ENCODE measurements at regions not wholly inside any gene's neighbourhood (a gene's known extent, or its start where the extent isn't known, plus 50 kb on each side); places are given as distances from the start of the nearest gene placed in this dataset.
"Not testable (repeated sequence)": the region's sequence is repeated elsewhere in the genome, so short reads cannot be mapped to it uniquely, and the experiment has no call there.

- in situ Hi-C loops (cut with HindIII; ENCODE audit: low pct_unique_long_range_greater_than_20kb, low sequenced_read_pairs) = no loop called here
- DNase-seq (ENCODE audit: low read depth, low spot score) = no peak
These were observed 80.3 kb downstream of the POU3F4 start for GRCh38 chrX:83588409-83588808.

GRCh38 chrX:83593634-83594294, 85.7 kb downstream of the POU3F4 start:
- DNase-seq (ENCODE audit: low read depth, low spot score) = no peak
- in situ Hi-C loops (cut with HindIII; ENCODE audit: low pct_unique_long_range_greater_than_20kb, low sequenced_read_pairs) = no loop called here

GRCh38 chrX:83630662-83631061, 122.6 kb downstream of the POU3F4 start:
- no peak for DNase-seq (ENCODE audit: low read depth, low spot score)
- in situ Hi-C loops (cut with HindIII; ENCODE audit: low pct_unique_long_range_greater_than_20kb, low sequenced_read_pairs) = no loop called here

- in situ Hi-C loops (cut with HindIII; ENCODE audit: low pct_unique_long_range_greater_than_20kb, low sequenced_read_pairs); DNase-seq (ENCODE audit: low read depth, low spot score): not testable (repeated sequence)
These were observed 141.6 kb downstream of the POU3F4 start for GRCh38 chrX:83649706-83650105.

GRCh38 chrX:83658731-83659130, 150.6 kb downstream of the POU3F4 start:
- in situ Hi-C loops (cut with HindIII; ENCODE audit: low pct_unique_long_range_greater_than_20kb, low sequenced_read_pairs) = no loop called here
- peak; percentile 32 for DNase-seq (ENCODE audit: low read depth, low spot score)

Measured in SK-MEL-5 (cell line).